ENCODE measurements at regions not wholly inside any gene's neighbourhood (a gene's known extent, or its start where the extent isn't known, plus 50 kb on each side); places are given as distances from the start of the nearest gene placed in this dataset.

GRCh38 chr3:68025189-68025588 lies 370.8 kb upstream of the SUCLG2 start:
- no peaks in the 10 kb centered on the region for H3K4me1 ChIP-seq (ENCODE audit: insufficient read depth, low read length)
- no peak overlapping the region for H3K4me2 ChIP-seq (ENCODE audit: insufficient read depth, low read length)
- H3K36me3 ChIP-seq (ENCODE audit: insufficient read depth, low read length) = no peaks in the 10 kb centered on the region
- H3K27me3 ChIP-seq (ENCODE audit: insufficient read depth, low read length, poor library complexity) = no peaks in the 10 kb centered on the region
- DNase-seq (no peak), ATAC-seq (ENCODE audit: insufficient read depth, low read depth) (no peak)
- no peak overlapping the region for H3K9ac ChIP-seq (ENCODE audit: low read depth, low read length)
- no peak for TF ChIP-seq EZH2 (IDR thresholded peaks at IDR 0.05; ENCODE audit: borderline replicate concordance, low read depth, low read length, severe bottlenecking)
- no peak for TF ChIP-seq CTCF (IDR thresholded peaks at IDR 0.05; ENCODE audit: borderline replicate concordance, extremely low read depth, low read length, poor library complexity, severe bottlenecking)
- H3K9me3 ChIP-seq (ENCODE audit: insufficient read depth, low read length, severe bottlenecking) = no peaks in the 10 kb centered on the region
- H2AFZ ChIP-seq (ENCODE audit: low read depth, low read length) = no peak overlapping the region
- no peaks in the 10 kb centered on the region for H3K79me2 ChIP-seq (ENCODE audit: insufficient read depth, low read length)
- H3K27ac ChIP-seq (ENCODE audit: low read length) = no peak overlapping the region
- H4K20me1 ChIP-seq (ENCODE audit: insufficient read depth, low read length) = no peaks in the 10 kb centered on the region
- H3K4me3 ChIP-seq (ENCODE audit: low read depth in 1 of 2, low read length in 2 of 2) = no peak overlapping the region

- no peak for DNase-seq
- ATAC-seq (ENCODE audit: insufficient read depth, low read depth) = no peak
- Histone ChIP-seq H3K9ac (ENCODE audit: low read depth, low read length) (no peak overlapping the region), H3K4me3 (ENCODE audit: low read depth in 1 of 2, low read length in 2 of 2) (no peak overlapping the region), H2AFZ (ENCODE audit: low read depth, low read length) (no peak overlapping the region), H4K20me1 (ENCODE audit: insufficient read depth, low read length) (no peaks in the 10 kb centered on the region), H3K79me2 (ENCODE audit: insufficient read depth, low read length) (no peaks in the 10 kb centered on the region), H3K4me1 (ENCODE audit: insufficient read depth, low read length) (no peaks in the 10 kb centered on the region), H3K4me2 (ENCODE audit: insufficient read depth, low read length) (no peak overlapping the region), H3K27me3 (ENCODE audit: insufficient read depth, low read length, poor library complexity) (no peaks in the 10 kb centered on the region), H3K36me3 (ENCODE audit: insufficient read depth, low read length) (no peaks in the 10 kb centered on the region), H3K27ac (ENCODE audit: low read length) (no peak overlapping the region), H3K9me3 (ENCODE audit: insufficient read depth, low read length, severe bottlenecking) (no peaks in the 10 kb centered on the region)
- no peak for TF ChIP-seq EZH2 (IDR thresholded peaks at IDR 0.05; ENCODE audit: borderline replicate concordance, low read depth, low read length, severe bottlenecking)
- no peak for TF ChIP-seq CTCF (IDR thresholded peaks at IDR 0.05; ENCODE audit: borderline replicate concordance, extremely low read depth, low read length, poor library complexity, severe bottlenecking)
Measured at GRCh38 chr3:68019876-68020275, 365.5 kb upstream of the SUCLG2 start.

GRCh38 chr3:68018275-68018674 lies 363.9 kb upstream of the SUCLG2 start:
- Histone ChIP-seq H3K79me2 (ENCODE audit: insufficient read depth, low read length) (no peaks in the 10 kb centered on the region), H3K4me1 (ENCODE audit: insufficient read depth, low read length) (no peaks in the 10 kb centered on the region), H3K9ac (ENCODE audit: low read depth, low read length) (no peak overlapping the region), H3K27ac (ENCODE audit: low read length) (no peak overlapping the region), H3K4me3 (ENCODE audit: low read depth in 1 of 2, low read length in 2 of 2) (no peak overlapping the region), H3K36me3 (ENCODE audit: insufficient read depth, low read length) (no peaks in the 10 kb centered on the region), H2AFZ (ENCODE audit: low read depth, low read length) (no peak overlapping the region), H3K9me3 (ENCODE audit: insufficient read depth, low read length, severe bottlenecking) (no peaks in the 10 kb centered on the region), H3K27me3 (ENCODE audit: insufficient read depth, low read length, poor library complexity) (no peaks in the 10 kb centered on the region), H3K4me2 (ENCODE audit: insufficient read depth, low read length) (no peak overlapping the region), H4K20me1 (ENCODE audit: insufficient read depth, low read length) (no peaks in the 10 kb centered on the region)
- DNase-seq = no peak
- no peak for TF ChIP-seq EZH2 (IDR thresholded peaks at IDR 0.05; ENCODE audit: borderline replicate concordance, low read depth, low read length, severe bottlenecking)
- TF ChIP-seq CTCF (IDR thresholded peaks at IDR 0.05; ENCODE audit: borderline replicate concordance, extremely low read depth, low read length, poor library complexity, severe bottlenecking) = no peak
- no peak for ATAC-seq (ENCODE audit: insufficient read depth, low read depth)

- Histone ChIP-seq H2AFZ (ENCODE audit: low read depth, low read length) (no peak overlapping the region), H3K27me3 (ENCODE audit: insufficient read depth, low read length, poor library complexity) (no peaks in the 10 kb centered on the region), H3K4me1 (ENCODE audit: insufficient read depth, low read length) (no peaks in the 10 kb centered on the region), H3K36me3 (ENCODE audit: insufficient read depth, low read length) (no peaks in the 10 kb centered on the region), H3K9ac (ENCODE audit: low read depth, low read length) (no peak overlapping the region), H3K9me3 (ENCODE audit: insufficient read depth, low read length, severe bottlenecking) (no peaks in the 10 kb centered on the region), H3K27ac (ENCODE audit: low read length) (no peak overlapping the region), H3K79me2 (ENCODE audit: insufficient read depth, low read length) (no peaks in the 10 kb centered on the region), H3K4me3 (ENCODE audit: low read depth in 1 of 2, low read length in 2 of 2) (no peak overlapping the region), H4K20me1 (ENCODE audit: insufficient read depth, low read length) (no peaks in the 10 kb centered on the region), H3K4me2 (ENCODE audit: insufficient read depth, low read length) (no peak overlapping the region)
- TF ChIP-seq EZH2 (IDR thresholded peaks at IDR 0.05; ENCODE audit: borderline replicate concordance, low read depth, low read length, severe bottlenecking) (no peak), CTCF (IDR thresholded peaks at IDR 0.05; ENCODE audit: borderline replicate concordance, extremely low read depth, low read length, poor library complexity, severe bottlenecking) (no peak)
- ATAC-seq (ENCODE audit: insufficient read depth, low read depth) (no peak), DNase-seq (no peak)
Measured at GRCh38 chr3:68017069-68017468, 362.7 kb upstream of the SUCLG2 start.

Measured in DND-41 (cell line).